CD4-positive, alpha-beta T cell treated with Interleukin-17A for 4 hours (primary cell): ENCODE measurements at regions not wholly inside any gene's neighbourhood (a gene's known extent, or its start where the extent isn't known, plus 50 kb on each side); places are given as distances from the start of the nearest gene placed in this dataset.
"Not testable (repeated sequence)": the region's sequence is repeated elsewhere in the genome, so short reads cannot be mapped to it uniquely, and the experiment has no call there.

ENCODE experiments used
- DNase-seq: peaks from one replicate; pipeline ENCODE4 v3.0.0-alpha.2; 2020; ENCODE audit warnings: mixed read lengths

- DNase-seq: no peak
Measured at GRCh38 chr6:56838016-56838555, 116.8 kb upstream of the BEND6 start.

- DNase-seq: no peak
Measured at GRCh38 chr6:56837322-56837894, 117.5 kb upstream of the BEND6 start.

- no peak for DNase-seq
Measured at GRCh38 chr6:56835612-56836011, 119.3 kb upstream of the BEND6 start.

- no peak for DNase-seq
Measured at GRCh38 chr6:56833873-56834272, 121.0 kb upstream of the BEND6 start.

GRCh38 chr6:56833127-56833791 lies 121.6 kb upstream of the BEND6 start:
- no peak for DNase-seq

GRCh38 chr6:56832225-56832624 lies 122.7 kb upstream of the BEND6 start:
- DNase-seq: no peak

GRCh38 chr6:56831334-56831733 lies 123.6 kb upstream of the BEND6 start:
- no peak for DNase-seq

- DNase-seq: no peak
Measured at GRCh38 chr6:56827908-56828649, 126.8 kb upstream of the BEND6 start.

GRCh38 chr6:56824431-56824830 lies 130.5 kb upstream of the BEND6 start:
- DNase-seq: not testable (repeated sequence)

GRCh38 chr6:56821005-56821432 lies 133.9 kb upstream of the BEND6 start:
- no peak for DNase-seq

GRCh38 chr6:56820060-56820459 lies 134.8 kb upstream of the BEND6 start:
- no peak for DNase-seq

- DNase-seq: no peak
Measured at GRCh38 chr6:56819604-56820003, 135.3 kb upstream of the BEND6 start.

GRCh38 chr6:56816370-56816769 lies 138.5 kb upstream of the BEND6 start:
- no peak for DNase-seq

GRCh38 chr6:56815436-56815835 lies 139.5 kb upstream of the BEND6 start:
- no peak for DNase-seq

GRCh38 chr6:56814802-56815201 lies 140.1 kb upstream of the BEND6 start:
- DNase-seq: no peak

- no peak for DNase-seq
Measured at GRCh38 chr6:56814308-56814707, 140.6 kb upstream of the BEND6 start.

GRCh38 chr6:56812851-56813250 lies 142.1 kb upstream of the BEND6 start:
- not testable (repeated sequence) for DNase-seq

- no peak for DNase-seq
Measured at GRCh38 chr6:56808871-56809359, 146.0 kb upstream of the BEND6 start.

GRCh38 chr6:56807989-56808337 lies 146.9 kb upstream of the BEND6 start:
- no peak for DNase-seq

- no peak for DNase-seq
Measured at GRCh38 chr6:56807326-56807988, 147.4 kb upstream of the BEND6 start.

GRCh38 chr6:56806368-56806767 lies 148.5 kb upstream of the BEND6 start:
- no peak for DNase-seq

GRCh38 chr6:56804996-56805395 lies 149.9 kb upstream of the BEND6 start:
- no peak for DNase-seq

GRCh38 chr6:56803594-56803993 lies 151.3 kb upstream of the BEND6 start:
- no peak for DNase-seq
